GM18873 (cell line): ENCODE measurements at regions not wholly inside any gene's neighbourhood (a gene's known extent, or its start where the extent isn't known, plus 50 kb on each side); places are given as distances from the start of the nearest gene placed in this dataset.

ENCODE experiments used
- ATAC-seq: cut with Tn5 transposase; IDR thresholded peaks from one replicate; pipeline ENCODE4 v1.9.1; 2021; ENCODE audit warnings: mild to moderate bottlenecking, moderate library complexity, moderate number of reproducible peaks; ENCODE audit not compliant: unreplicated experiment, low FRiP score

GRCh38 chr9:75824816-75825568 is 65.5 kb upstream of the PCSK5 start:
- no peak for ATAC-seq

- no peak for ATAC-seq
Measured at GRCh38 chr9:75826314-75826713, 64.2 kb upstream of the PCSK5 start.

- no peak for ATAC-seq
Measured at GRCh38 chr9:75830303-75830702, 60.2 kb upstream of the PCSK5 start.

GRCh38 chr9:75833778-75834177 is 56.7 kb upstream of the PCSK5 start:
- no peak for ATAC-seq

GRCh38 chr9:75834878-75835277 is 55.6 kb upstream of the PCSK5 start:
- no peak for ATAC-seq
